ENCODE measurements at regions not wholly inside any gene's neighbourhood (a gene's known extent, or its start where the extent isn't known, plus 50 kb on each side); places are given as distances from the start of the nearest gene placed in this dataset.

DNA sequence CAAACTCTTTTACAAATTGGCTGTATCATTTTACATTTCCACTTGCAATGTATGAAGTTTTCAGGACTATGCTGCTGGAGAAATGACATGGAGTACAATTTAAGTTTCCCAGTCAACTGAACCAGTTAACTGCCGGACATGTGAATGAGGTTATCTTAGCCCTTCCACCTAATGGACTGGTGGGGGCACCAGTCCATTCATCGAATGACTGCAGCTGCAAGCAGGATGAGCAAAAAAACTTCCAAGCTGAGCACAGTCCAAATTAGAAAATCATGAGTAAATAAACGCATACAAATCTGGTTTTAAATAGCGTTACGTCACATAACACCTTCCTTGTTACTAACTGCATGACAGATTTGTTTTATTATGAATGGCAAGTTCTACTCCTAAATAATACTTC is 1131.5 kb downstream of the PCDH18 start:
- DNase-seq (ENCODE audit: low spot score), result no peak

DNA sequence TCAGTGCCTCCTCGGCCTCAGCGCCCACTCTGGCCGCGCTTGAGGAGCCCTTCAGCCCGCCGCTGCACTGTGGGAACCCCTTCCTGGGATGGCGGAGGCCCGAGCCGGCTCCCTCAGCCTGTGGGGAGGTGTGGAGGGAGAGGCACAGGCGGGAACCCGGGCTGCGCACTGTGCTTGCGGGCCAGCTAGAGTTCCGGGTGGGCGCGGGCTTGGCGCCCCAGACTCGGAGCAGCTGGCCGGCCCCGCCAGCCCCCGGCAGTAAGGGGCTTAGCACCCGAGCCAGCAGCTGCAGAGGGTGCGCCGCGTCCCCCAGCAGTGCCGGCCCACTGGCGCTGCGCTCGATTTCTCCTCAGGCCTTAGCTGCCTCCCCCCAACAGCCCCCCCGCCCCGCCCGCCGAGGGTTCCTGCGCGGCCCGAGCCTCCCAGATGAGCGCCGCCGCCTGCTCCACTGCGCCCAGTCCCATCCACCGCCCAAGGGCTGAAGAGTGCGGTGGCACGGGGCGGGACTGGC is 1137.0 kb downstream of the PCDH18 start:
- no peak for DNase-seq (ENCODE audit: low spot score)

DNA sequence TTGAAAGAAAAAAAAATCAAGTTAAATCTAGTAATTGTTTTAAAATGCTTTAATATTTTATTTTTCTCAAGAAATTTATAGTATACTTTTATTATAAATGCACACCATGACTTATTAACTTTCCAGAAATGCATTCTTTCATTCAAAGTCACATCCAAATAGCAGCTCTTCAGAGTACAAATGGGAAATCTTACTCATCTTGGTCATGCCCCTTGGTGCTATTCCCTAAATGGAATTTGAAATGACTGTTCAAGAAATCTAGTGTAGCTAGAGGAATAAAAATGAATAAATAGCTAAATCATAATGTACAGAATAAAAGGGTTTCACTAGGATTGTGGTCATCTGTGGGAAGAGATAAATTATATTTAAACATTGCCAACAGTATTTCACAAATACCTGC is 1139.7 kb downstream of the PCDH18 start:
- no peak for DNase-seq (ENCODE audit: low spot score)

- DNase-seq (ENCODE audit: low spot score), result no peak
Measured at GRCh38 chr4:136390824-136391223, 1141.5 kb downstream of the PCDH18 start.

GRCh38 chr4:136383082-136383481 is 1149.2 kb downstream of the PCDH18 start:
- DNase-seq (ENCODE audit: low spot score), result no peak

DNA sequence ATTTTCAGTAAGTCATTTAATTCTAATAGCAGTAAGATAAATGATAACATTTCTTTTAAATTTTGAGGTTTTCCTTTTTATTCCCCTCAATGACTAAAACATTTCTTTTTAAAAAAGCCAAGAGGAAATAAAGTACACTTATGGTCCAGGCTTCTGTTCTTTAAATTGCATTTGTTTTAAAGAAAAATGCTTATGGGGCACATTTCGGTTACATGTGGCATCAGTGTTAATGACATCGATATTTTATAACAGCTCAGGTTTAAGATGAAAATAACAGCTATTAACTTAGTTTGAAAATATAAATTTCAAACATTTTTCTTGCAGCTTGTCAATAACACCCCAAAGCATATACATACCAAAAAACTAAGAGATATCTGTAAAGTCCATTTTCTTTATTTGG is 1161.1 kb downstream of the PCDH18 start:
- DNase-seq (ENCODE audit: low spot score), result no peak

GRCh38 chr4:136369073-136369472 is 1163.2 kb downstream of the PCDH18 start:
- DNase-seq (ENCODE audit: low spot score), result no peak

- DNase-seq (ENCODE audit: low spot score), result no peak
Measured at GRCh38 chr4:136357556-136357955, 1174.7 kb downstream of the PCDH18 start.

DNA sequence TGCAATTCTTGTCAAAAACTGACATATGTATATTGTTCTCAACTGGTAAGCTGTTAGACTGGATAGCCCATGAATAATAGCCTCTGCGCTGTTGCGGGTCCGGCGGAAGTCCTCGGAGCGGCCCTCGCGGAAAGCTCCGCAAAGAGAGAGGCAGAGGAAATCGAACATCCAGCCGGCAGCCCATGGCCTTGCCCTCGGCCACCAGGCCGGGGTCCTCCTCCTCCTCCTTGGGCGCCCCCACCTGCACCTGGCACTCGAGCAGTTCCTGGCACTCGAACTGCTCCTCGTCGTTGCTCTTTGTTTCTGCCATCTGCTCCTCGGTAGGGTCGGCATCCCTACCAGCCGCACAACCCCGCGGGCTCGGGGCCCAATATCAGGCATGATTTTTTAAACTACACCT is 1176.3 kb downstream of the PCDH18 start:
- DNase-seq (ENCODE audit: low spot score), result no peak

DNA sequence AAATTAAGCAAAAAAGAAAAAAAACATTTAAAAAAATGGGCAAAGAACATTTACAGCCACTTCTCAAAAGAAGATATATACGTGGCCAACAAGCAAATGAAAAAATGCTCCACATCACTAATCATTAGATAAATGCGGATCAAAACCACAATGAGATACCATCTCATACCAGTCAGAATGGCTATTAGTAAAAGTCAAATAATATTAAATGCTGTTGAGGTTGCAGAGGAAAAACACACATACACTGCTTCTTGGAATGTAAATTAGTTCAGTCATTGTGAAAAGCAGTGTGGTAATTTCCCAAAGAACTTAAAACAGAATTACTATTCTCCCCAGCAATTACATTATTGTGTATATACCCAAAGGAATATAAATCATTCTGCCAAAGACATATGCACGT is 1189.0 kb downstream of the PCDH18 start:
- DNase-seq (ENCODE audit: low spot score), result no peak

DNA sequence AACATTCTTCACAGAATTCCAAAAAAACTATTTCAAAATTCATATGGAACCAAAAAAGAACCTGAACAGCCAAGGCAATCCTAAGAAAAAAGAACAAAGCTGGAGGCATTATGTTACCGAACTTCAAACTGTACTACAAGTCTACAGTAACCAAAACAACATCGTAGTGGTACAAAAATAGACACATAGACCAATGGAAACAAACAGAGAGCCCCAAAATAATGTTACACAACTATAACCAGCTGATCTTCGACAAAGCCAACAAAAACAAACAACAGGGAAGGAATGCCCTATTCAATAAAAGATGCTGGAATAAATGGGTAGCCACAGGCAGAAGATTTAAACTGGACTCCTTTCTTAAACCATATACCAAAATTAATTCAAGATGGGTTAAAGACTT is 1189.6 kb downstream of the PCDH18 start:
- no peak for DNase-seq (ENCODE audit: low spot score)

DNA sequence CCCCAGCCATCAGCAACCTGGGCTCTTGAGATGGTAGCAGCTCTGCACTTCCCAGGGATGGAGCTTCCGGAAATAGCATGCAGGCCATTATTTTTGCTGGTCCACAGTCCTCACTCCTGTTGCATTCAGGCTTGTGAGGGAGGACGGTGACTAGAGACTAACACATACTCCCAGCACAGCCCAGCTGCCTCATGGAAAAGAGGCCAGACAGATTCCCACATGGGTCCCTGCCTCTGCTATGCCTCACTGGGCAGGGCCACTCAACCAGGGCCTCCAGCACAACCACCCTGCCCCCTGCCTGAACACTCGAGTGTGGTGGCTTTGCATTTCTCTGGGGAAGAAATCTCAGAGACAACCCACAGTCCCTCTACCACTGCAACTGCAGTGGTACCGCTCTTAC is 1195.1 kb downstream of the PCDH18 start:
- no peak for DNase-seq (ENCODE audit: low spot score)

DNA sequence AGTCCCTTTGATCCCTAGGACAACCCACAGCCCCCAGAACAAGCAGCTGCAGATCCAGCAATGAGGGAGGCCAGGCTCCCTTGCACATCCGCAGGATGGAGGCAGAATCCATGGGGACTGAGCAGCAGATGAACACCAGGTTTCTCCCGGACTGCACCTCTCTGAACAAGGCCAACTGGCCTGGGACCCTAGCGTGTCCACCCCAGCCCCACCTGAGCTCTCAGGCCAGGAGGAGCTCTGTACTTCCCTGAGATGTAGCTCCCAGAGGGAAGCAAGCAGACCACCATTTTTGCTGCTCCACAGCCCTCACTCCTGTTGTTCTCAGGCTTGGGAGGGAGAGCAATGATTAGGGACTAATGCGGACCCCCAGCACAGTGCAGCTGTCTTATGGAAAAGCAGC is 1195.8 kb downstream of the PCDH18 start:
- DNase-seq (ENCODE audit: low spot score), result no peak

GRCh38 chr4:136329042-136329662 is 1203.1 kb downstream of the PCDH18 start:
- DNase-seq (ENCODE audit: low spot score), result no peak

- DNase-seq (ENCODE audit: low spot score), result no peak
Measured at GRCh38 chr4:136328131-136328530, 1204.2 kb downstream of the PCDH18 start.

DNA sequence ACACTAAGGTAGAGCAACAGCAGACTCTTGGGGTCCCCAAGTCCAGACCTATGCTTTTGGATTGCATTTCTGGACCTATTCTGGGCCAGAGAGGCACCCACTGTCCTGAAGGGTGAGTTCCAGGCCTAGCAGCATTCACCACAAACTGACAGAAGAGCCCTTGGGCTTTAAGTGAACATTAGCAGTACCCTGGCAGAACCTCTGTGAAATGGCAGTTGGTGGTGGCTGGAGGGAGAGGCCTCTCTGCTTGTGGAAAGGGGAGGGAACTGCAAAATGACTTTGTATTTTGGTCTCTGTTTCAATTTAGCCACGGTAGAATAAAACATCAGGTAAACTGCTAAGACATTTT is 1211.9 kb downstream of the PCDH18 start:
- DNase-seq (ENCODE audit: low spot score), result no peak

- no peak for DNase-seq (ENCODE audit: low spot score)
Measured at GRCh38 chr4:136319789-136320464, 1212.4 kb downstream of the PCDH18 start.

GRCh38 chr4:136316961-136317360 is 1215.3 kb downstream of the PCDH18 start:
- DNase-seq (ENCODE audit: low spot score), result no peak

GRCh38 chr4:136314686-136315085 is 1217.6 kb downstream of the PCDH18 start:
- no peak for DNase-seq (ENCODE audit: low spot score)

DNA sequence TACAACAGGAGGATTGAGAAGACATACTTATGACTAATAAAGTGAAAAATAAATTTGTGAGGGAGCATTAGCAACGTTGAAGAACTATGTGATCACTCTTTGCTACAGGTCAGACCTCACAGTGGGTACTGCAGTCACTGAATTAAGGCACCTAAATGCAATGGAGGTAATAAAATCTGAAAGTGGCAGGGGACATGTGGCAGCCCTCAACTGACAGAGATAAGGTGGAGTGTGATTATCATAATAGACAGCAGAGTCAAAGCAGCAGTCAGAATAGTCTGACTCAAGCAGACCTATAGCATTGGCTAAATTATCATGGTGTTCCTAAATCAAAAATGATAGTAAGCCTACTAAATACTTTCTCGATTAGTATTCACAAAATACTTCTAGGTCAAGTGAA is 1220.5 kb downstream of the PCDH18 start:
- no peak for DNase-seq (ENCODE audit: low spot score)

DNA sequence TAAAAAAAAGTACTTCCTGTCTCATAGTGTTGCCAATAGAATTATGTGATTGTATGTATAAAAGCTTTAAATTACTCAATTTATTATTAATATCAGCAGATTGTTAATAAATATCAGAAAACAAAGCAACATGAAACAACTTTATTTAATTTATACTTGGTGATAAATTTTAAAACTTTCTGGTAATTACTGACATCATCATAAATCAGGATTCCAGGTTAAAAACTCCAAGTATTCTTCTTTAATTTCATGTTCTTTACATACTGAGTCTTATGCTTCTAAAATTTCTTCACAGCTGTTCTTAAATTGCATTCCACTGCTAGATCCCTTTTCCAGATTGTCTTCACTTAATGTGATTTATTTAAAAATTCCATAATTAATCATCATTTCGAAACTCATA is 1224.5 kb downstream of the PCDH18 start:
- no peak for DNase-seq (ENCODE audit: low spot score)

GRCh38 chr4:136306361-136306760 is 1225.9 kb downstream of the PCDH18 start:
- no peak for DNase-seq (ENCODE audit: low spot score)

GRCh38 chr4:136302566-136302965 is 1229.7 kb downstream of the PCDH18 start:
- no peak for DNase-seq (ENCODE audit: low spot score)

Measured in hematopoietic multipotent progenitor cell treated with erythropoietin and hydrocortisone succinate and interleukin-3 and kit ligand, for 15 days (in vitro differentiated cells).